Uterus (tissue), 3 donors: ENCODE measurements at regions not wholly inside any gene's neighbourhood (a gene's known extent, or its start where the extent isn't known, plus 50 kb on each side); places are given as distances from the start of the nearest gene placed in this dataset.
"Not testable (repeated sequence)": the region's sequence is repeated elsewhere in the genome, so short reads cannot be mapped to it uniquely, and the experiment has no call there.

Source experiments
- DNase-seq, 2 donors: peaks; one replicate each; pipeline ENCODE4 v3.0.0-alpha.2; 2019 to 2020
- H3K27ac ChIP-seq, 2 donors: fragments of 200-600 bp; sonication (generic); 1 replicate in 1 of 2; 2 replicates in 1 of 2; pipeline ENCODE4 v1.5.1; 2016 to 2018
- H3K27me3 ChIP-seq, 2 donors: fragments of 200-600 bp; sonication (generic); one replicate each; pipeline ENCODE4 v1.5.1; 2018 to 2019; ENCODE audit warnings: control low read depth in 1 of 2
- H3K36me3 ChIP-seq, 2 donors: fragments of 200-600 bp; sonication (generic); one replicate each; pipeline ENCODE4 v1.5.1; 2019; ENCODE audit warnings: control low read depth in 1 of 2
- H3K4me1 ChIP-seq, 2 donors: fragments of 200-600 bp; sonication (generic); one replicate each; pipeline ENCODE4 v1.5.1; 2018 to 2019; ENCODE audit warnings: control low read depth in 1 of 2
- H3K4me3 ChIP-seq, 2 donors: fragments of 200-600 bp; sonication (generic); 1 replicate in 1 of 2; 2 replicates in 1 of 2; pipeline ENCODE4 v1.5.1; 2018 to 2019; ENCODE audit warnings: mild to moderate bottlenecking in 1 of 2
- H3K9me3 ChIP-seq, 2 donors: fragments of 200-600 bp; sonication (generic); one replicate each; pipeline ENCODE4 v1.5.1; 2019; ENCODE audit warnings: control low read depth in 1 of 2
- POLR2A ChIP-seq, 2 donors: fragments of 450-650 bp; IDR thresholded peaks; one replicate each; pipeline ENCODE4 v1.6.1; 2016; ENCODE audit warnings: antibody characterized with exemption in 2 of 2, mild to moderate bottlenecking in 1 of 2, moderate library complexity in 1 of 2
- intact Hi-C: fragments of 100-400 bp; cut with DNase I; formaldehyde crosslinking; loops from one replicate; pipeline ENCODE4 v1.15.1; 2023; ENCODE audit warnings: low total_unique reads
- TF ChIP-seq, protein P1 (sequence below), 4 experiments: fragments of 200-600 bp in 2 of 4; fragments of 450-650 bp in 2 of 4; sonication (generic) in 2 of 4; IDR thresholded peaks; one replicate each; pipeline ENCODE4 v1.5.1; 2016 to 2019; ENCODE audit warnings: antibody characterized with exemption in 4 of 4, mild to moderate bottlenecking in 2 of 4, moderate library complexity in 1 of 4
- donor health status: DM: yes; HTN: yes; CAD: no.

DNA sequence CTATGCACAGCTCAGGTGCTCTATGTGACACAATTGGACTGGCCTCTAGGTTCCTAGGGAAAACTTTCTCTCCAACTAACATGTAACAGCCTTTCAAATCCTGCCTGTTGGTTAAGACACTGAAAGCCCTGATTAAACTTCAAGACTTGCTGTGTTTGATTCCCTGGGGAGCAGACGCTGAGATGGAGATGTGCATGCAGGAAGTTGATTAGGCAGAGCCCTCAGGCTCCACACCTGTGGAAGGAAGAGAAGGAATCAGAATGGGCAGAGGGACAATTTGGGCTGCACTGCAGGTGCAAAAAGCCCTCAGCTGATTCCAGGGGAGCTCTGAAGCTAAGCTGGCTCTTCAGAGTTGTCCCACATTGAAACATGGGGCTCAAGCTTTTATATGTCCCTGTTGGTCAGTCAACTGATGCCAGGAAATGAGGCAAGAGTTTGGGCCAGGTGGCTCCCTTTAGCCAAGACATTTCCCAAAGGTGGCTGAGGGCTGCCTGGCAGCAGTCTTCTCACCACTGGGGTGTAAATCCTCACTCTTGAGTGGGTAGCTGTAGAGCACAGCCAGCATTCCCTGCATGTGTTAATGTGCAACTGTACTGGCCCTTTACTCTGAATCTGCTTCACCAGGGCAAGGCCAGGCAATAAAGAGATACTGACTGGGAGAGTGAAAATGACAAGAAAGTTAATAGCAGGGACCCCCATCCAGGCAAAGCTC is 199.5 kb upstream of the DDX18 start:
- TF ChIP-seq, protein P1, sequence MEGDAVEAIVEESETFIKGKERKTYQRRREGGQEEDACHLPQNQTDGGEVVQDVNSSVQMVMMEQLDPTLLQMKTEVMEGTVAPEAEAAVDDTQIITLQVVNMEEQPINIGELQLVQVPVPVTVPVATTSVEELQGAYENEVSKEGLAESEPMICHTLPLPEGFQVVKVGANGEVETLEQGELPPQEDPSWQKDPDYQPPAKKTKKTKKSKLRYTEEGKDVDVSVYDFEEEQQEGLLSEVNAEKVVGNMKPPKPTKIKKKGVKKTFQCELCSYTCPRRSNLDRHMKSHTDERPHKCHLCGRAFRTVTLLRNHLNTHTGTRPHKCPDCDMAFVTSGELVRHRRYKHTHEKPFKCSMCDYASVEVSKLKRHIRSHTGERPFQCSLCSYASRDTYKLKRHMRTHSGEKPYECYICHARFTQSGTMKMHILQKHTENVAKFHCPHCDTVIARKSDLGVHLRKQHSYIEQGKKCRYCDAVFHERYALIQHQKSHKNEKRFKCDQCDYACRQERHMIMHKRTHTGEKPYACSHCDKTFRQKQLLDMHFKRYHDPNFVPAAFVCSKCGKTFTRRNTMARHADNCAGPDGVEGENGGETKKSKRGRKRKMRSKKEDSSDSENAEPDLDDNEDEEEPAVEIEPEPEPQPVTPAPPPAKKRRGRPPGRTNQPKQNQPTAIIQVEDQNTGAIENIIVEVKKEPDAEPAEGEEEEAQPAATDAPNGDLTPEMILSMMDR (IDR thresholded peaks at IDR 0.05), result no peak
- no peak for TF ChIP-seq POLR2A (IDR thresholded peaks at IDR 0.05)
- no peak overlapping the region for H3K4me3 ChIP-seq
- no peak overlapping the region for H3K27ac ChIP-seq
- no peaks in the 10 kb centered on the region for H3K36me3 ChIP-seq
- intact Hi-C loops, result no loop called here
- H3K9me3 ChIP-seq, result no peaks in the 10 kb centered on the region
- H3K27me3 ChIP-seq, result no peaks in the 10 kb centered on the region
- DNase-seq, result no peak
- H3K4me1 ChIP-seq, result no peaks in the 10 kb centered on the region

DNA sequence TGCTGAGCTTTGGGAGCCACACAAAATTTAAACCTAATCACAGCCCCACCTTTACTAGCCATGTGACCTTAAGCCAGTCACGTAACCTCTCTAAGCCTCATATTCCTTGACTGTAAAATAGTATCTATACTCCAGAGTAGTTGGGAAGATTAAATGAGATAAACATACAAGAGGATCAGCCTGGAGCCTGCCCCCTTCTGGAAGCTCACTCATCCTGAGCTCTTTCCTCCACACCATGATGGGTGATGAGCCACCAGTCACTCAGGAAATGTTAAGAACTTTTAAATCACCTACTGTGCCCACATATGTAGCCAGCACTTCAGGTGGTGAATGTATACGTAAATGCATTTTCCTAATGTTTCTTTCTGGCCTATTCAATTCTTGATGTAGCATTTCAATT is 195.9 kb upstream of the DDX18 start:
- TF ChIP-seq POLR2A (IDR thresholded peaks at IDR 0.05), result no peak
- TF ChIP-seq, protein P1 (IDR thresholded peaks at IDR 0.05), result no peak
- Histone ChIP-seq H3K36me3 (no peaks in the 10 kb centered on the region), H3K9me3 (no peaks in the 10 kb centered on the region), H3K4me3 (no peak overlapping the region), H3K27me3 (no peaks in the 10 kb centered on the region), H3K4me1 (no peaks in the 10 kb centered on the region), H3K27ac (no peak overlapping the region)
- intact Hi-C loops, result no loop called here
- DNase-seq, result no peak

DNA sequence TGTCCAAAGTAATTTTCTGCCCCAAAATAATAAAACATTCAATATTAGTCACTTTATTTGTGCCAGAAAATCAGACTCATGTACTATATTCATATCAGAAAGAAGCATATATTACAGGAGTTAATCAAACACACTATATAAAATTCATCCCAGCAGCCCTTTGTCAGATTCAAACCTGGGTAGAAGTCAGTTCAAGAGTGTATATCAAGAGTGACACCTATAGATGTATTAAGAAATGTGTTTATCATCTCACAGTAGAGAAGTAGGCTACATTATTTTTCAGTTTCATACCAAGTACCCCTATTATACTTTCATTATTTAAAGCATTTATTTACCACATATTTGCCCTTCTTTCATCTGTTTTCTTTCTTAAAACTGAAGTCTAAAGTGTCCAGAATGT is 193.2 kb upstream of the DDX18 start:
- H3K27ac ChIP-seq, result no peak overlapping the region
- intact Hi-C loops, result no loop called here
- no peak for TF ChIP-seq POLR2A (IDR thresholded peaks at IDR 0.05)
- TF ChIP-seq, protein P1 (IDR thresholded peaks at IDR 0.05), result no peak
- H3K27me3 ChIP-seq, result no peaks in the 10 kb centered on the region
- no peak overlapping the region for H3K4me3 ChIP-seq
- H3K9me3 ChIP-seq, result no peaks in the 10 kb centered on the region
- DNase-seq, result no peak
- no peaks in the 10 kb centered on the region for H3K36me3 ChIP-seq
- H3K4me1 ChIP-seq, result no peaks in the 10 kb centered on the region

DNA sequence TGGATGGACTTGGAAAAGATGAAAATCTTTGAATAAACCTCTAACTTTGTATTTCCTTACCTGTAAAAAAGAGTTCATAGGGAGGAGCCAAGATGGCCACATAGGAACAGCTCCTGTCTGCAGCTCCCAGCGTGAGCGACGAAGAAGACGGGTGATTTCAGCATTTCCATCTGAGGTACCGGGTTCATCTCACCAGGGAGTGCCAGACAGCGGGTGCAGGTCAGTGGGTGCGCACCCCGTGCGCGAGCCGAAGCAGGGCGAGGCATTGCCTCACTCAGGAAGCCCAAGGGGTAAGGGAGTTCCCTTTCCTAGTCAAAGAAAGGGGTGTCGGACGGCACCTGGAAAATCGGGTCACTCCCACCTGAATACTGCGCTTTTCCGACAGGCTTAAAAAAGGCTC is 191.3 kb upstream of the DDX18 start:
- DNase-seq, intact Hi-C loops, H3K27me3 ChIP-seq, H3K9me3 ChIP-seq, H3K36me3 ChIP-seq, H3K4me3 ChIP-seq, H3K4me1 ChIP-seq, H3K27ac ChIP-seq: not testable (repeated sequence)

DNA sequence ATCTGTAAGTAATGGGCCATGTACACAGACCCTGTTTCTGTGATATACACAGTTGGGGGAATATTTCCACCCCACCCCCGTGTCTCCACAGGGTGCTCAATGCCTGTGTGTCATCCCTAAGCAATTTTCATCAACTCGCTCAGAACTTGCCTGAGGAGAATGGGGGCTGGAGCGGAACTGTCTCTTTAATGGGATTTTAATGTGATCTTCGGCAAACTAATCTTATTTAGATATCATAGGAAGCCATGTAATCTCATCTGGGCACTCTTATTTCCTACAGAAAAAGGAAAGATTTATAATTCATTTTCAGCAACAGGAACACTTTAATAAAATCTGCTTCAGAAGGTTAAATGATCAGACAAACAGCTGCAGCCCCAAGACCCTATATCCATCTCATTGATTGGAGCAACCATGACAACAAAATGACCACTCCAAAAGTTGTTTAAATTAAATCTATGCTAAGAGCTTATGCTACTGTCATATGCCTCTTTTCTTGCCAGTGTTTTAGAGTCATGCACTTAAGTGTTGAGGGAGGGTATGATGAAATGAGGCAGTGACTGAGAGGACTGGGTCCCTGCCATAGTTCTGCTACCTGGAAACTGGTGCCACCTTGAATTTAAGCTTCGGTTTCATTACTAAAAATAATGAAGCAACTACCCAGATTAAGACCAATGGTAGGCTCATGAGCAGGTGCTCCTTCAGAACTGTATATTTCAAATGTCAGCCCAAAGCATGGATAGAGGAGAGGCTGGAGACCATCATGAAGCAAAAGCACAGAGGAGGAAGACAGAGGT is 183.1 kb upstream of the DDX18 start:
- no peaks in the 10 kb centered on the region for H3K36me3 ChIP-seq
- intact Hi-C loops, result no loop called here
- DNase-seq, result no peak
- H3K9me3 ChIP-seq, result no peaks in the 10 kb centered on the region
- no peak overlapping the region for H3K4me3 ChIP-seq
- H3K27me3 ChIP-seq, result no peaks in the 10 kb centered on the region
- TF ChIP-seq POLR2A (IDR thresholded peaks at IDR 0.05), result no peak
- TF ChIP-seq, protein P1 (IDR thresholded peaks at IDR 0.05), result no peak
- no peak overlapping the region for H3K27ac ChIP-seq
- H3K4me1 ChIP-seq, result no peaks in the 10 kb centered on the region
